CD4-positive, alpha-beta T cell treated with Interleukin-15 for 1 hour (primary cell): ENCODE measurements at regions not wholly inside any gene's neighbourhood (a gene's known extent, or its start where the extent isn't known, plus 50 kb on each side); places are given as distances from the start of the nearest gene placed in this dataset.

Source experiments
- DNase-seq: peaks from one replicate; pipeline ENCODE4 v3.0.0-alpha.2; 2020

- DNase-seq = no peak
These were observed 160.3 kb upstream of the PDGFD start for GRCh38 chr11:104324276-104324675.

- no peak for DNase-seq
These were observed 159.9 kb upstream of the PDGFD start for GRCh38 chr11:104323841-104324240.

- no peak for DNase-seq
These were observed 158.7 kb upstream of the PDGFD start for GRCh38 chr11:104322696-104323095.

- DNase-seq = no peak
These were observed 157.0 kb upstream of the PDGFD start for GRCh38 chr11:104320956-104321355.

GRCh38 chr11:104320097-104320496, 156.2 kb upstream of the PDGFD start:
- no peak for DNase-seq

- DNase-seq = no peak
These were observed 155.4 kb upstream of the PDGFD start for GRCh38 chr11:104319396-104319795.

- no peak for DNase-seq
These were observed 143.0 kb upstream of the PDGFD start for GRCh38 chr11:104306862-104307474.

GRCh38 chr11:104301776-104302175, 137.8 kb upstream of the PDGFD start:
- DNase-seq = no peak

GRCh38 chr11:104291646-104292045, 127.7 kb upstream of the PDGFD start:
- no peak for DNase-seq

GRCh38 chr11:104286129-104286528, 122.2 kb upstream of the PDGFD start:
- DNase-seq = no peak

GRCh38 chr11:104279587-104279986, 115.6 kb upstream of the PDGFD start:
- DNase-seq = no peak

GRCh38 chr11:104275992-104276391, 112.0 kb upstream of the PDGFD start:
- DNase-seq = no peak

GRCh38 chr11:104260456-104260855, 96.5 kb upstream of the PDGFD start:
- no peak for DNase-seq

- no peak for DNase-seq
These were observed 95.2 kb upstream of the PDGFD start for GRCh38 chr11:104259121-104259610.

- no peak for DNase-seq
These were observed 92.6 kb upstream of the PDGFD start for GRCh38 chr11:104256525-104256924.

- DNase-seq = peak; percentile 15
These were observed 90.4 kb upstream of the PDGFD start for GRCh38 chr11:104254347-104254746.

- DNase-seq = no peak
These were observed 82.6 kb upstream of the PDGFD start for GRCh38 chr11:104246590-104246989.

GRCh38 chr11:104238916-104239315, 75.0 kb upstream of the PDGFD start:
- DNase-seq = no peak

- DNase-seq = no peak
These were observed 61.1 kb upstream of the PDGFD start for GRCh38 chr11:104225047-104225446.

GRCh38 chr11:104222464-104222863, 58.5 kb upstream of the PDGFD start:
- no peak for DNase-seq

GRCh38 chr11:104221455-104221854, 57.5 kb upstream of the PDGFD start:
- no peak for DNase-seq

GRCh38 chr11:104219096-104219495, 55.1 kb upstream of the PDGFD start:
- no peak for DNase-seq

- DNase-seq = no peak
These were observed 50.6 kb upstream of the PDGFD start for GRCh38 chr11:104214517-104214916.
